ENCODE measurements at regions not wholly inside any gene's neighbourhood (a gene's known extent, or its start where the extent isn't known, plus 50 kb on each side); places are given as distances from the start of the nearest gene placed in this dataset.

DNA sequence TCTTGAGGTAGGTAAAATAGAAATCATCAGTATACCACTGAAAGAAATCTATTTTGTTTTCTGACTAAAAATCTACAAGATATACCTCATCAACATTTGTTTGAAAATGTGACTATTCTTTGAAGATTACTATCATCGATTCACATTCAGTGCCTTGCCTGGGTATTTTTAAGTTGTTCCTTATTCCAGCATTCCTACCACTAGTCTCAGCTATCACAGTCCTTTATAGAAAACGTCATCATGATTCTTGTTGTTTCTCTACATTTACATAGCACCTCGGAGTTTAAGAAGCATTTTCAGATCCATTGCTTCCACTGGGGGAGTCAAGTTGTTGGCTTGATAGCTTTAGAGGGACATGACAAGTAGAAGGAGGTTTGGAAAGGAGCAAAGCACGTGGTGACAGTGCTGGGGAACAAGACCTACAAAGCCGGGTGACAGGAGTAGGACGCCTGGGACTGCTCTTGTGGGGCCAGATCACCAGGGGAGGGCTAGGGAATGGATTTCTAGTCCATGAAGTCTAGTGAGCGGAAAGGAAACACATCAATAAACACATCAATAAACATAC lies 61.5 kb downstream of the HES1 start:
- Histone ChIP-seq H3K36me3 (no peaks in the 10 kb centered on the region), H3K9me3 (no peaks in the 10 kb centered on the region), H3K4me3 (no peak overlapping the region), H3K4me1 (peaks cover 0 to 10% (median 4%) of the 10 kb centered on the region in 4 donors), H3K27me3 (no peaks in the 10 kb centered on the region), H3K27ac (no peak overlapping the region)
- intact Hi-C loops (cut with DNase I; ENCODE audit: low total_unique reads) = no loop called here
- 87 to 92% (median 92%) methylated on average over 7 of the region's 7 CpGs for WGBS, 5 donors
- DNase-seq = no peak
- TF ChIP-seq POLR2A (IDR thresholded peaks at IDR 0.05) (no peak), POLR2AphosphoS5 (IDR thresholded peaks at IDR 0.05) (no peak), EP300 (IDR thresholded peaks at IDR 0.05) (no peak)
- TF ChIP-seq, protein P1, sequence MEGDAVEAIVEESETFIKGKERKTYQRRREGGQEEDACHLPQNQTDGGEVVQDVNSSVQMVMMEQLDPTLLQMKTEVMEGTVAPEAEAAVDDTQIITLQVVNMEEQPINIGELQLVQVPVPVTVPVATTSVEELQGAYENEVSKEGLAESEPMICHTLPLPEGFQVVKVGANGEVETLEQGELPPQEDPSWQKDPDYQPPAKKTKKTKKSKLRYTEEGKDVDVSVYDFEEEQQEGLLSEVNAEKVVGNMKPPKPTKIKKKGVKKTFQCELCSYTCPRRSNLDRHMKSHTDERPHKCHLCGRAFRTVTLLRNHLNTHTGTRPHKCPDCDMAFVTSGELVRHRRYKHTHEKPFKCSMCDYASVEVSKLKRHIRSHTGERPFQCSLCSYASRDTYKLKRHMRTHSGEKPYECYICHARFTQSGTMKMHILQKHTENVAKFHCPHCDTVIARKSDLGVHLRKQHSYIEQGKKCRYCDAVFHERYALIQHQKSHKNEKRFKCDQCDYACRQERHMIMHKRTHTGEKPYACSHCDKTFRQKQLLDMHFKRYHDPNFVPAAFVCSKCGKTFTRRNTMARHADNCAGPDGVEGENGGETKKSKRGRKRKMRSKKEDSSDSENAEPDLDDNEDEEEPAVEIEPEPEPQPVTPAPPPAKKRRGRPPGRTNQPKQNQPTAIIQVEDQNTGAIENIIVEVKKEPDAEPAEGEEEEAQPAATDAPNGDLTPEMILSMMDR (IDR thresholded peaks at IDR 0.05) = no peak

DNA sequence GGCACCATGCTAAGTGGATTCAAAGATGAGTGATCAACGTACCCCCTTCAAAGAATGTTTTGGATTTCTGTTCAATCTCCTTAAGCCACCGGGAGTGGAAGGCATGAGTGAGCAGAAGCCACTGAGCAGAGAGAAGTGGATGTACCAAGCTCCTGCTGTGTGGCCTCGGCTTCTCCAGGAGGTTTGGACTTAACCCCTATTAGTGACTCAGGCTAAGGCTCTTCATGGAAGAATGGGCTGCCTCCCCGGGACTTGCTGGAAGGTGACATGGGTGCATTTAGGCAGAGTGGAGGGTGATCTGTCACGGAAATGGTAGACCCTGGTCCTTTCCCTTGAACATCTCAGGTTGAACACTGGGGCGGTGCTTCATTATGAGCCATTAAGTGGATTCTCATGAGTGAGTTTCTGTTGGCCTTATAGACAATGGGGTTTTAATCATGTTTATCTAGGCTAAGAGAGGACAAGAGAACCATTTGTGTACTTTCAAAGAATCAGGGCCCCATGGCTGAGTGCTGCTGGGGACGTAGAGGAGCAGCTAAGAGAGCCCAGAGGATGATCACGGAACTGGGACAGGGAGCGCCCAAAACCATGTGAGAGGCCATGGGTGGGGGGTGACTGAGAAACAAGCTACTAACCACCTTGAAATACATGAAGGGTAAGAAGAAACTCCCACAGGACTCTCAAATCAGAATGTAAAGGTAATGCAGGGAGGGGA lies 62.2 kb downstream of the HES1 start:
- no peaks in the 10 kb centered on the region for H3K9me3 ChIP-seq
- intact Hi-C loops (cut with DNase I; ENCODE audit: low total_unique reads) = no loop called here
- H3K4me1 ChIP-seq = peaks cover 0 to 10% (median 4%) of the 10 kb centered on the region in 4 donors
- peaks cover 0 to 3% (median 0%) of the 10 kb centered on the region in 3 donors for H3K27me3 ChIP-seq
- WGBS, 5 donors = 89 to 96% (median 94%) methylated on average over 9 of the region's 9 CpGs
- H3K4me3 ChIP-seq = no peak overlapping the region
- H3K36me3 ChIP-seq = no peaks in the 10 kb centered on the region
- no peak for TF ChIP-seq POLR2AphosphoS5 (IDR thresholded peaks at IDR 0.05)
- TF ChIP-seq EP300 (IDR thresholded peaks at IDR 0.05) = no peak
- TF ChIP-seq, protein P1 (IDR thresholded peaks at IDR 0.05) = no peak
- no peak for TF ChIP-seq POLR2A (IDR thresholded peaks at IDR 0.05)
- H3K27ac ChIP-seq = no peak overlapping the region
- no peak for DNase-seq

DNA sequence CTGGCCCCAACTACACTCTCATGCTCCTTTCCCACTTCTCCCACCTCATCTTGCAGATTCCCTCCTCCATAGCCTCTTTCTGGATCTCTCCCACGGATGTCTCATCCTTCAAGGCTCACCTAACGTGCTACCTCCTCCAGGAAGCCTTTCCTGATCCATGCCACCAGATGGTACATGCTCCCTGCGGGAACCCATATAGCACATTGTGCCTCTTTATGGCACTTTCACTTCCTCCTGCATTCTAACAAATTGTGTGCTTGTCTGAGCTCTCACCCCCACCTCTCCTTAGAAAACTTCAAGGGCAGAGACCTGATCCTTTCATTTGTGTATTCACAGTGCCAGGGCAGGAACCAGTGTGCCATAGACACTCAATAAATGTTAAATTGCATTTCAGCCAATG lies 63.0 kb downstream of the HES1 start:
- H3K36me3 ChIP-seq = no peaks in the 10 kb centered on the region
- no peaks in the 10 kb centered on the region for H3K9me3 ChIP-seq
- intact Hi-C loops (cut with DNase I; ENCODE audit: low total_unique reads) = no loop called here
- no peak overlapping the region for H3K27ac ChIP-seq
- peaks cover 0 to 11% (median 7%) of the 10 kb centered on the region in 3 donors for H3K27me3 ChIP-seq
- peaks cover 0 to 17% (median 7%) of the 10 kb centered on the region in 4 donors for H3K4me1 ChIP-seq
- 83 to 93% (median 89%) methylated on average over 3 of the region's 3 CpGs for WGBS, 5 donors
- TF ChIP-seq EP300 (IDR thresholded peaks at IDR 0.05) (no peak), POLR2AphosphoS5 (IDR thresholded peaks at IDR 0.05) (no peak), POLR2A (IDR thresholded peaks at IDR 0.05) (no peak)
- TF ChIP-seq, protein P1 (IDR thresholded peaks at IDR 0.05) = no peak
- no peak overlapping the region for H3K4me3 ChIP-seq
- DNase-seq = no peak

DNA sequence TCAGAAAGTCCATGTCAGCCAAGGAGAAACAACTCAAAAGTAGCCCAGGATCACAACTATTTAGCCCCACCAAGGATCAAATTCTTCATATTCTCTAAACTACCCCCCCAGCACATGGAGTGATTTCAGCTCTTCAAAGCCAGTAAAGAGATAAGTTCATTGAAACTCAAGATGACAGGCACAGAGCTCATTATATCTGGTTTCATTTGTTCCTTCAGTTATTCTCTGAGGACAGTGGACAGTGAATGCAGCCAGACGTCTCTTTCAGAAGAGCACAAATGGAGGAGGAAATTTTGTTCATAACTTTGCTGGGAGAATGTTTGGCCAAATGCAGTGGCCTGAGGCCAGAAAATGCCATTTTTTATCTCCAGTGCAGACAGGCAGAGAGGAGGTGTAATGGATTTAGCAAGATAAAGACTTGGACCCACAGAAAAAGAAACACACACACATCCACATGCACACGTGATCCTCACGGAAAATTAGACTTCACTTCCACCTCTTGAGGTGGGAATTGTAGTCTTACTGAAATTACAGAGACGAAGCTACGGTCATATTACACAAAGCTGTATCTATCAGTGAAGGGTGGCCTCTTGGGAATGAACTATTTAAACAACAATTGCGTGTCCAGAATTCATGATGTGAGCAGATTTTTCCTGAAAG lies 64.6 kb downstream of the HES1 start:
- Histone ChIP-seq H3K4me3 (no peak overlapping the region), H3K4me1 (peaks cover 0 to 21% (median 13%) of the 10 kb centered on the region in 4 donors), H3K27me3 (peaks cover 0 to 20% (median 9%) of the 10 kb centered on the region in 3 donors), H3K36me3 (no peaks in the 10 kb centered on the region), H3K9me3 (no peaks in the 10 kb centered on the region), H3K27ac (no peak overlapping the region)
- WGBS, 5 donors = 38 to 71% (median 58%) methylated on average over 6 of the region's 6 CpGs
- TF ChIP-seq POLR2A (IDR thresholded peaks at IDR 0.05) (no peak), POLR2AphosphoS5 (IDR thresholded peaks at IDR 0.05) (no peak), EP300 (IDR thresholded peaks at IDR 0.05) (no peak)
- TF ChIP-seq, protein P1 (IDR thresholded peaks at IDR 0.05) = no peak
- no peak for DNase-seq
- intact Hi-C loops (cut with DNase I; ENCODE audit: low total_unique reads) = no loop called here
